Esophagus squamous epithelium (tissue), 5 donors: ENCODE measurements at regions not wholly inside any gene's neighbourhood (a gene's known extent, or its start where the extent isn't known, plus 50 kb on each side); places are given as distances from the start of the nearest gene placed in this dataset.

Experiments
- DNase-seq: peaks from one replicate; lab custom pipeline; 2025; lab: John Stamatoyannopoulos, UW
- H3K27ac ChIP-seq, 4 donors: fragments of 200-600 bp; sonication (generic); one replicate each; pipeline ENCODE4 v1.5.1; 2016 to 2019; ENCODE audit warnings: mild to moderate bottlenecking in 1 of 4
- H3K27me3 ChIP-seq, 4 donors: fragments of 200-600 bp; sonication (generic); 1 replicate in 3 of 4; 2 replicates in 1 of 4; pipeline versions ENCODE4 v1.5.1 to v1.6.0; 2017 to 2021; ENCODE audit warnings: antibody characterized with exemption in 1 of 4
- H3K36me3 ChIP-seq, 3 donors: fragments of 200-600 bp; sonication (generic); one replicate each; pipeline ENCODE4 v1.5.1; 2016 to 2019
- H3K4me1 ChIP-seq, 3 donors: fragments of 200-600 bp; sonication (generic); one replicate each; pipeline ENCODE4 v1.5.1; 2017 to 2019
- H3K4me3 ChIP-seq, 4 donors: fragments of 200-600 bp; sonication (generic); 1 replicate in 3 of 4; 2 replicates in 1 of 4; pipeline ENCODE4 v1.5.1; 2016 to 2019; ENCODE audit warnings: mild to moderate bottlenecking in 2 of 4, moderate library complexity in 1 of 4
- H3K9me3 ChIP-seq, 3 donors: fragments of 200-600 bp; sonication (generic); one replicate each; pipeline ENCODE4 v1.5.1; 2016 to 2019
- POLR2A ChIP-seq, 4 donors: fragments of 450-650 bp; IDR thresholded peaks; one replicate each; pipeline ENCODE4 v1.6.1; 2017; ENCODE audit warnings: antibody characterized with exemption in 4 of 4, mild to moderate bottlenecking in 4 of 4, moderate library complexity in 3 of 4
- WGBS, 2 donors: methylation state at CpG; one replicate each; pipeline ENCODE4 v1.1.5; 2018; 5-methylcytosine and 5-hydroxymethylcytosine counted together
- intact Hi-C: fragments of 100-400 bp; cut with DNase I; formaldehyde crosslinking; loops from one replicate; pipeline ENCODE4 v1.15.0; 2022
- TF ChIP-seq, protein P1 (sequence below), 6 experiments: fragments of 450-650 bp in 4 of 6; fragments of 200-600 bp in 2 of 6; sonication (generic) in 2 of 6; IDR thresholded peaks; one replicate each; pipeline ENCODE4 v1.5.1; 2016 to 2019; ENCODE audit warnings: antibody characterized with exemption in 6 of 6, mild to moderate bottlenecking in 4 of 6, moderate library complexity in 4 of 6
- donor health status: DM: yes; HTN: yes; CAD: no.

DNA sequence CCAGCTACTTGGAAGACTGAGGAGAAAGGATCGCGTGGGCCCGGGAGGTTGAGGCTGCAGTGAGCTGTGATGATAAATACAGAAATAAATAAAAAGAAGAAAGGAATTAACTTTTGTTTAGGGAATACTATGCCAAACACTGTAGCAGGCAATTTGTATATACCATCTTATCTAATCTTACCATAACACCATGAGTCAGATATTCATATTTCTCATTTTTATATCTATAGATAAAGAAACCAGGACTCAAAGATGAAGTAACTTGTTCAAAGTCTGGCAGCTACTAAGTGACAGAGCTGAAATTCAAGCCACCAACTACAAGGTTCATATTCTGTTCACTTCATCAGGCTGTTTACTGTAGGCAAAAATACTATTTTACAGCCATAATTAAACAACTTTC lies 119.2 kb upstream of the SLC39A10 start:
- no peaks in the 10 kb centered on the region for H3K9me3 ChIP-seq
- no peaks in the 10 kb centered on the region for H3K27me3 ChIP-seq
- WGBS, 2 donors = 85 to 93% methylated on average over 3 of the region's 3 CpGs
- H3K27ac ChIP-seq = no peak overlapping the region
- H3K36me3 ChIP-seq = no peaks in the 10 kb centered on the region
- H3K4me3 ChIP-seq = no peak overlapping the region
- H3K4me1 ChIP-seq = peaks cover 0 to 24% (median 0%) of the 10 kb centered on the region in 3 donors
- DNase-seq = no peak
- intact Hi-C loops = no loop called here
- no peak for TF ChIP-seq POLR2A (IDR thresholded peaks at IDR 0.05)
- TF ChIP-seq, protein P1, sequence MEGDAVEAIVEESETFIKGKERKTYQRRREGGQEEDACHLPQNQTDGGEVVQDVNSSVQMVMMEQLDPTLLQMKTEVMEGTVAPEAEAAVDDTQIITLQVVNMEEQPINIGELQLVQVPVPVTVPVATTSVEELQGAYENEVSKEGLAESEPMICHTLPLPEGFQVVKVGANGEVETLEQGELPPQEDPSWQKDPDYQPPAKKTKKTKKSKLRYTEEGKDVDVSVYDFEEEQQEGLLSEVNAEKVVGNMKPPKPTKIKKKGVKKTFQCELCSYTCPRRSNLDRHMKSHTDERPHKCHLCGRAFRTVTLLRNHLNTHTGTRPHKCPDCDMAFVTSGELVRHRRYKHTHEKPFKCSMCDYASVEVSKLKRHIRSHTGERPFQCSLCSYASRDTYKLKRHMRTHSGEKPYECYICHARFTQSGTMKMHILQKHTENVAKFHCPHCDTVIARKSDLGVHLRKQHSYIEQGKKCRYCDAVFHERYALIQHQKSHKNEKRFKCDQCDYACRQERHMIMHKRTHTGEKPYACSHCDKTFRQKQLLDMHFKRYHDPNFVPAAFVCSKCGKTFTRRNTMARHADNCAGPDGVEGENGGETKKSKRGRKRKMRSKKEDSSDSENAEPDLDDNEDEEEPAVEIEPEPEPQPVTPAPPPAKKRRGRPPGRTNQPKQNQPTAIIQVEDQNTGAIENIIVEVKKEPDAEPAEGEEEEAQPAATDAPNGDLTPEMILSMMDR (IDR thresholded peaks at IDR 0.05) = no peak

DNA sequence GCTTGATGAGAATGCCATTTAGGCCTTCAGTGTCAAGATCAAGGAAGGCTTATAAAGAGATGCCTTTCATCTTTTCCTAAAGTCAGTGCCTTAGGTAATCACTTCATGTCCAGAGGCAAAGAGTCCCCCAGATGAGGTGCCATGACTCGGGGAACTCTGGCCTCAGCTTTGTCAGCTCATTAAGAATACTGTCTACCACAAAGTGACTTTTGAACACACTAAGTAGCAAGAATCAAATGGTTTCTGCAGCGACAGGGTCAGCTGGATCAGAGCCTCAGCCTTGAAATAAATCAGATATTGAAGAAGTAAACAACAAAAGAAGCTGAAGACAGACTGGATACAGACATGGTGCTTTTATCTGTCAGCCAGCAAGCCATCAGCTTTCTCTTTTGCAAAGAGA lies 120.1 kb upstream of the SLC39A10 start:
- Histone ChIP-seq H3K4me3 (no peak overlapping the region), H3K36me3 (no peaks in the 10 kb centered on the region), H3K27ac (no peak overlapping the region), H3K4me1 (peaks cover 0 to 27% (median 0%) of the 10 kb centered on the region in 3 donors), H3K27me3 (no peaks in the 10 kb centered on the region), H3K9me3 (no peaks in the 10 kb centered on the region)
- DNase-seq = no peak
- intact Hi-C loops = no loop called here
- TF ChIP-seq, protein P1 (IDR thresholded peaks at IDR 0.05) = no peak
- no peak for TF ChIP-seq POLR2A (IDR thresholded peaks at IDR 0.05)
- WGBS, 2 donors = 60 to 68% methylated on average over 2 of the region's 2 CpGs

DNA sequence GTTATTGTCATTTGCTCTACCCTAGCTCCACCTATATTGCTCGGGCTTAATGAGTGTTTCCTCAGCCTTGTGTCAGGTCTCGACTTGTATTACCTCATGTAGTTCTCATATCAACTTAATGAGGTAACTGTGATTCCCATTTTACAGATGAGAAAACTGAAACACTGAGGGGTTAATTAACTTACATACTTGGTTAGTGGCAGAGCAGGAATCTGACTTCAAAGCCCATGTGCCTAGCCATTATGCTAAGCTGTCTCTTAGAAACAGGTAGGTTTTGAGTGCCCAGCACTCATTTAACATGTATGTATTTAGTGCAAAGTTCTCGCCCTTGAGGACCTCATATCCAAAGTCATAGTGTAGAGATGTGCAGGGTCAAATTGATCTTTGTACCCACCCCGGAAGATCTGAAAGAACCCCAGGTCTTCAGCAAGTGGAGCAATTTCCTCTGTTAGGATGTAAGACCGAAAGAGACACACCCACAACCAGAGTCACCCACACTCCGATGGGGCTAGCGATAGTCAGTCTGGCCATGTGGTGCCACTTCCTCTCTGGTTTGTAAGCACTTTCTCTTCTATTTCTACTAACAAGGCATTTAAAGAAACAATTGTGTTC lies 121.0 kb upstream of the SLC39A10 start:
- DNase-seq = peak; percentile 31
- TF ChIP-seq, protein P1 (IDR thresholded peaks at IDR 0.05) = no peak
- TF ChIP-seq POLR2A (IDR thresholded peaks at IDR 0.05) = no peak
- no peaks in the 10 kb centered on the region for H3K9me3 ChIP-seq
- WGBS, 2 donors = 59 to 80% methylated on average over 6 of the region's 7 CpGs
- peaks cover 0 to 27% (median 0%) of the 10 kb centered on the region in 3 donors for H3K4me1 ChIP-seq
- no peak overlapping the region for H3K4me3 ChIP-seq
- no peaks in the 10 kb centered on the region for H3K27me3 ChIP-seq
- intact Hi-C loops = no loop called here
- peak overlapping the region in 1 of 4 donors; percentile 40 for H3K27ac ChIP-seq
- no peaks in the 10 kb centered on the region for H3K36me3 ChIP-seq

DNA sequence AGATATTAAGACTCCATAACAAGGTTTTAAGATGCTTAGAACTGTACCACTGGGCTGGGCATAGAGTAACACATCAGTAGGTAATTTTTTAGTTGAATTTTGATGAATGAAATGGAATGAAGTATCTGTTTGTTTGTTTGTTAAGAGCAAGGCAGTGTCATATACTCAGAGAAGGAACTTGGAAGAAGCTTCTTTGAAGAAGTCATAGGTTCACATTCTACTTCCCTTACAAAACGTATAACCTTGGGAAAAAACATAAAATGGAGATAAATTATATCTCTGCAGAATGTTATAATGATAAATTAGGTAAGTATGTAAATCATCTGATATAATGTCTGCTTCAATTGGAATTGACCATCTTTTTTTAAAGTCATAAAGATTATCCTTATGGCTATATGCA lies 122.1 kb upstream of the SLC39A10 start:
- H3K36me3 ChIP-seq = no peaks in the 10 kb centered on the region
- no peaks in the 10 kb centered on the region for H3K9me3 ChIP-seq
- no peak for DNase-seq
- H3K27me3 ChIP-seq = no peaks in the 10 kb centered on the region
- H3K4me3 ChIP-seq = no peak overlapping the region
- H3K27ac ChIP-seq = no peak overlapping the region
- intact Hi-C loops = no loop called here
- H3K4me1 ChIP-seq = peaks cover 0 to 27% (median 0%) of the 10 kb centered on the region in 3 donors
- TF ChIP-seq, protein P1 (IDR thresholded peaks at IDR 0.05) = no peak
- no peak for TF ChIP-seq POLR2A (IDR thresholded peaks at IDR 0.05)
- WGBS, 2 donors = 80 to 87% methylated on average over 1 of the region's 1 CpG

DNA sequence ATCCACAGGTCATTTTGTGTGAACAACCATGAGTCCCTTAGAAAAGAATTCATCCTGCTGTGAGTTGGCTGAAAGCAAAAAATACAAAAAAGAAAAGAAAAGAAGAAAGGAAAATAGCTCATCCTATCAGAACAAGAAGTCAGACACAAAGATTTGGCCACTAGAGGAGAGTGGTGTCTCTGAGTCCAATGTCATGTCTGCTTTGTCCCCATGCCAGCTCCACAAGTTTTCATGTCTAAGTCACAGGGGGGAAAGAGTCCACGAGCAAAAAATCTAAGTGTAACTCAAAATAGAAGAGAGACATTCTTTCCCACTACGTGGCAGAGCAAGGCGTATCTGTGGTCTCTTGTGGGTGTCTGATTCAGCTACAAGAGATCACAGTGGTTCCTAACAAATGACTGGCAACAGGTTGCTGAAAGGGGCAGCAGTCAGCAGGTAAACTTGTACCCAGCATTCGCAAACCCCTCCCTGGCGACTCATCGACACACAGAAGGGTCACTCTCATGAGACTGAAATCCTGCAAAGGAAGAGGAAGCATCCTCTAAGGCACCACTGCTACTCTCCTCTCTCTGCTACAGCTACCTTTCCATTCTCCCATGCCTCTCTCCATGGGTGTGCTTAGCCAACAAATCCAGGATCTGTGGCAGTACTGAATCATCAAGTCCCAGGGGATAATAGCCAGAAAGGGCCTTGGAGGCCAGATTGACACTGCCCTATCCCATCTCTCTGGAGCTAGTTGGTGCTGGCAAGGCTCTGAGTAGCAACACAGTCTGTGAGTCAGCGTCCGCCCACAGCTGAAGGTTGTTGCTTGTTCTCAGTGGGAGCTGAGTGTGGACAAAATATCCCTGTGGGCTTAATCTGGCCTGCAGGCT lies 123.0 kb upstream of the SLC39A10 start:
- DNase-seq = no peak
- Histone ChIP-seq H3K9me3 (no peaks in the 10 kb centered on the region), H3K4me1 (peaks cover 0 to 27% (median 0%) of the 10 kb centered on the region in 3 donors), H3K27ac (peak overlapping the region in 3 of 4 donors; percentile 1 to 54 (median 45)), H3K36me3 (no peaks in the 10 kb centered on the region), H3K4me3 (no peak overlapping the region), H3K27me3 (no peaks in the 10 kb centered on the region)
- TF ChIP-seq, protein P1 (IDR thresholded peaks at IDR 0.05) = peak in 1 of 6 experiments; percentile 5
- TF ChIP-seq POLR2A (IDR thresholded peaks at IDR 0.05) = peak in 1 of 4 donors; percentile 22
- WGBS, 2 donors = 35 to 36% methylated on average over 8 of the region's 8 CpGs
- intact Hi-C loops = no loop called here
